Panc1 (cell line): ENCODE measurements at regions not wholly inside any gene's neighbourhood (a gene's known extent, or its start where the extent isn't known, plus 50 kb on each side); places are given as distances from the start of the nearest gene placed in this dataset.

Source experiments
- ATAC-seq: fragments of 200-7000 bp; cut with Tn5 transposase; 2 replicates; pipeline ENCODE4 v1.9.1; 2020; ENCODE audit warnings: mild to moderate bottlenecking, moderate library complexity
- BruUV-seq: library from RNA; stranded (reverse); fragments of 400-500 nt; replicated peaks from 2 replicates; lab custom pipeline; 2021; lab: Mats Ljungman, UMichigan
- CTCF ChIA-PET: fragments of 300-600 bp; sonication (Branson Sonifier 250); formaldehyde crosslinking; loops from one replicate; lab custom pipeline; 2022; ENCODE audit warnings: antibody characterized with exemption; lab: Charles Lee
- POLR2A ChIA-PET: fragments of 300-600 bp; sonication (Branson Sonifier 250); formaldehyde crosslinking; loops from one replicate; lab custom pipeline; 2022; ENCODE audit warnings: antibody characterized with exemption; lab: Charles Lee
- DNase-seq: peaks from one replicate; pipeline ENCODE4 v3.0.0-alpha.2; 2010; ENCODE audit warnings: low read depth, low spot score
- H3K27ac ChIP-seq: 2 replicates; pipeline ENCODE4 v1.5.1; 2011; ENCODE audit warnings: mild to moderate bottlenecking, low read length, inconsistent platforms
- H3K27me3 ChIP-seq: fragments of 200-500 bp; sonication (Bioruptor generic); 2 replicates; pipeline ENCODE4 v1.6.0; 2014; ENCODE audit warnings: low read length, inconsistent platforms; ENCODE audit not compliant: control insufficient read depth, insufficient read depth
- H3K36me3 ChIP-seq: fragments of 200-500 bp; sonication (Bioruptor generic); 2 replicates; pipeline ENCODE4 v1.5.1; 2014; ENCODE audit warnings: inconsistent platforms, mild to moderate bottlenecking, low read length, moderate library complexity; ENCODE audit not compliant: control insufficient read depth, insufficient read depth
- H3K4me1 ChIP-seq: 2 replicates; pipeline ENCODE4 v1.5.1; 2011; ENCODE audit warnings: inconsistent platforms, mild to moderate bottlenecking, low read length, moderate library complexity; ENCODE audit not compliant: control insufficient read depth, insufficient read depth
- H3K4me3 ChIP-seq, 2 experiments: 2 replicates each; pipeline ENCODE4 v1.5.1; 2011 to 2012; ENCODE audit warnings: low read depth in 2 of 2, low read length in 2 of 2, mild to moderate bottlenecking in 2 of 2, inconsistent platforms in 1 of 2, moderate library complexity in 1 of 2
- H3K9me3 ChIP-seq: fragments of 200-500 bp; sonication (Bioruptor generic); 2 replicates; pipeline ENCODE4 v1.5.1; 2014; ENCODE audit warnings: low read depth, mild to moderate bottlenecking, inconsistent platforms, low read length, moderate library complexity; ENCODE audit not compliant: control insufficient read depth, insufficient read depth
- CTCF ChIP-seq: fragments of 450-650 bp; IDR thresholded peaks from 2 replicates; pipeline ENCODE4 v1.5.1; 2017; ENCODE audit warnings: mild to moderate bottlenecking
- POLR2AphosphoS5 ChIP-seq: IDR thresholded peaks from 2 replicates; pipeline ENCODE4 v1.6.1; 2012; ENCODE audit warnings: mild to moderate bottlenecking, low read depth, low read length, moderate library complexity
- REST ChIP-seq, 2 experiments: IDR thresholded peaks; 2 replicates each; pipeline ENCODE4 v1.6.1; 2011 to 2012; ENCODE audit warnings: low read depth in 2 of 2, control low read depth in 1 of 2, low read length in 1 of 2, mild to moderate bottlenecking in 1 of 2, moderate library complexity in 1 of 2; ENCODE audit not compliant: insufficient read depth in 1 of 2
- SIN3A ChIP-seq: IDR thresholded peaks from 2 replicates; pipeline ENCODE4 v1.6.1; 2012; ENCODE audit warnings: low read depth, mild to moderate bottlenecking, low read length, moderate library complexity, borderline replicate concordance; ENCODE audit not compliant: insufficient read depth
- TCF7L2 ChIP-seq: IDR thresholded peaks from 2 replicates; pipeline ENCODE4 v1.6.1; 2011; ENCODE audit warnings: mild to moderate bottlenecking, low read depth, low read length, inconsistent platforms
- in situ Hi-C: cut with HindIII; loops from 2 replicates; pipeline ENCODE4 v1.10.0; 2016; ENCODE audit warnings: low sequenced_read_pairs, low pct_unique_long_range_greater_than_20kb
- intact Hi-C: fragments of 100-400 bp; cut with micrococcal nuclease; formaldehyde crosslinking; loops from one replicate; pipeline ENCODE4 v1.10.0; 2022; ENCODE audit not compliant: unreplicated experiment

- intact Hi-C loops: no loop called here
- Histone ChIP-seq H3K27ac (no peak overlapping the region), H3K27me3 (no peaks in the 10 kb centered on the region), H3K36me3 (no peaks in the 10 kb centered on the region), H3K9me3 (no peaks in the 10 kb centered on the region), H3K4me1 (no peaks in the 10 kb centered on the region), H3K4me3 (no peak overlapping the region)
- in situ Hi-C loops: no loop called here
- DNase-seq: no peak
- ChIA-PET CTCF (no interaction called here), POLR2A (no interaction called here)
- no peak for ATAC-seq
- no TSS peak for BruUV-seq
- TF ChIP-seq CTCF: no peak
- TF ChIP-seq TCF7L2: no peak
Measured at GRCh38 chr12:85657836-85658630, 178.2 kb downstream of the RASSF9 start.

GRCh38 chr12:85659754-85660530 is 176.3 kb downstream of the RASSF9 start:
- in situ Hi-C loops: no loop called here
- Histone ChIP-seq H3K27me3 (no peaks in the 10 kb centered on the region), H3K36me3 (no peaks in the 10 kb centered on the region), H3K4me3 (no peak overlapping the region), H3K9me3 (no peaks in the 10 kb centered on the region), H3K4me1 (no peaks in the 10 kb centered on the region), H3K27ac (no peak overlapping the region)
- ChIA-PET CTCF (no interaction called here), POLR2A (no interaction called here)
- intact Hi-C loops: no loop called here
- TF ChIP-seq TCF7L2 (no peak), REST (IDR thresholded peaks at IDR 0.05; ENCODE audit: insufficient read depth in 1 of 2, low read depth in 2 of 2, low read length in 1 of 2) (no peak), POLR2AphosphoS5 (no peak), CTCF (no peak), SIN3A (no peak)
- BruUV-seq: no TSS peak
- DNase-seq (no peak), ATAC-seq (no peak)
